Stimulated activated CD4-positive, alpha-beta T cell treated with anti-CD3 and anti-CD28 coated beads, TNF-alpha, amount 100 ng/mL, for 48 hours (primary cell): ENCODE measurements at regions not wholly inside any gene's neighbourhood (a gene's known extent, or its start where the extent isn't known, plus 50 kb on each side); places are given as distances from the start of the nearest gene placed in this dataset.

Experiments used
- DNase-seq, 3 donors: peaks; one replicate each; pipeline ENCODE4 v3.0.0-alpha.2; 2020; ENCODE audit warnings: low read depth in 3 of 3

DNA sequence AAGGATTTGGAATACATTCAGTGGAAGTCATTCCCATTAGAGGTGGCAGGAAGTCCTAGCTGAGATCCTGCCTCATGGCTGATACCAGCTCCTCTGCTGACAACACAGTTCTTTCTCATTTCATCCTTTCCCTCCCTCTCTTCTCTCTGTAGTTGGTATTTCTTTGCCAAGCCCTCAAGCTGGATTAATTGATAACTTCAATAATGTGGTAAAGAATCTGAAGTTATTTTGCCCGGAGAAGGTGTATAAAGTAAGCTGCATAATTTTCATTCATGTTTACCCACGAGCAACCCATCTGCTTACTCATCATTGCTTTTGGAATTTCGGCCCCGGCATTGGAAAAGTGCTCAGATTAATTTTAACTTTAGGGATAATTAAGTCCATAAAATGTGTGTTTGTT, 85.2 kb upstream of the PLPP4 start:
- no peak for DNase-seq

DNA sequence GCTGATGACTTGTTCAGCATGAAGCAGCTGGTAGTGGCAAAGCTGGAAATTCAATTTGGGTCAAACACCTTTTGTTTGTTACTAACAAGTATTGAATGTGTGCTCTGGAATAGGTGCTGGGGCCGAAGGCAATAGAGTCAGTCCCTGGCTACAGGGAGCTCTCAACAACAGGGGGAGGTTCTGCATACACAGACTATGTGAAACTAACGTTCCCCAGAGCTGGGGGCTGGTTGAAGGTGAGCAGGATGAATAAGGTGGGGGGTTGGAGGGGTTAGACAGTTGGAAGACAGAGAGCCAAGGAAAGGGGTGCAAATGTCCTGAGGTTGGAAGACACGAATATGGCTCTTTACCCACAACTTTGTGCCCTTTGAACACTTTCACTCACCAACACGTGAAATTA, 84.1 kb upstream of the PLPP4 start:
- DNase-seq: no peak

DNA sequence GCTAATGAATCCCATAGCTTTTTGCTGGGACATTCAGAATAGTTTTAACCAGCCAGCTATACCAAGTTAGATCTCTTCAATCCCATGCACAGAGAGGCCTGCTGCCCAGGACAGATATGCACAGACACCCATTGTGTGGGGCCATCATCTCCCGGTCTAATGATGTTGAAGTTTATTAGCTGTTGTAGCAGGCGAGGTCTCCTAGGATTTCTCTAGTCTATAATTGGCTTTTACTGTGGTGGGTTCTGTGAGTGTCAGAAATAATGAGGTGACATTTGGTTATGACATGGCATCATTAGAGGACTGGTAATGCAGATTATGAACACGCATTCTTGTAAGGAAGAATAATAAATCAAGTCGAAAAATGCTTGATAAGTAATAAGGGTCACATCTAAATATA, 81.4 kb upstream of the PLPP4 start:
- no peak for DNase-seq

DNA sequence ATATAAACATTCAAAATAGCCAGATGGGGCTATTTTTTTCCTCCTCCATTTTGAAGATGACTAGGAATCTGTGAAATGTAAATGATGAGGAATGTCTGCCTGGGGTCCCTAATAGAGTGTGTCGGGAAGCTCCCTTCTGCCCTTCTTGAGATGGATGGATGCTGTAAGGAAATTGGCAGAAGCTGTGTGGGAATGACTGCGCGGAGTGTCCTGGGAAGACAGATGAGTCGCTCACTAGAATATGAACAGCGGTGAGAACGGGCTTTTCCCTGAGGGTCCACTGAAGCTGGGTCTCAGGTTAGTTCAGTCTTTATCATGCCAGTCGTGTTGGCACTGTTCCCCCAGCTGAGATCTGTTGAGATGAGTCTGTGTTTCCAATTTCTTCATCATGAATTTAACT, 75.1 kb upstream of the PLPP4 start:
- no peak for DNase-seq

DNA sequence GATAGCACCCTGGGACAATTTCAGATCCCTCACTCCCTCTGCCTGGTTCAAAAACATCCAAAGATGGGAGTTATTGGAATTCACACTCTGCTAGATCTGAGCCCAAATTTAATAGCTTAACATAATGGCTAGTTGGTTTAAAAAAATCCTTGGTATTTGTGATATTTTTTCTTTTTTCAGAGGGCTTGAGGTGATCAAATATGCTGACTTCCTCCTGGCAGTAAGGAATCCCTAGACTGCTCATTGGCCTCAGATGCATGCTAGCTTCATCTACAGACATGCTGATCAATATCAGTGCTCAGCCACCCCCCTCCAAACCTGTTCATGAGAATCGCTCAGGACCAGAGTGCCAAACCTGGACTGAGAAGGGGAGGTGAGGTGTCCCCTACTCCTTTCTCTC, 74.7 kb upstream of the PLPP4 start:
- no peak for DNase-seq

DNA sequence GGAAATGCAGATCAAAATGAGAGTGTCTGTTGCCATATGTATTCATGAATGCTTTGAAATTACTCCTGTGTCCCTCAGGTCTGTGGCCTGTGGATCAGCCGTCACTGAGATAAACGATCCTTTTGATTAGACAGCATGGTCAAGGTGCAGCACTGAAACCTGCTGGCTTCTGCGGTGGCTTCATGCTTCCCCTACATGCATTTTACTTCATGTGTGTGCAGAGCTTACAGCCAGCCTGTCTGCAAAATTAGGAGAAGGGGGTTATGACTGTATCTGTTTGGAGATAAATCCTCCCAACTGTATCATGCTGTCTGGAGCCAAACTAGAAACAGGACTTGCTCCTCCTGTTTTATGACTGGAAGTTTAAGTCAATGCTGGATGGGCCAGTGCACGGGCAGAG, 71.0 kb upstream of the PLPP4 start:
- no peak for DNase-seq

DNA sequence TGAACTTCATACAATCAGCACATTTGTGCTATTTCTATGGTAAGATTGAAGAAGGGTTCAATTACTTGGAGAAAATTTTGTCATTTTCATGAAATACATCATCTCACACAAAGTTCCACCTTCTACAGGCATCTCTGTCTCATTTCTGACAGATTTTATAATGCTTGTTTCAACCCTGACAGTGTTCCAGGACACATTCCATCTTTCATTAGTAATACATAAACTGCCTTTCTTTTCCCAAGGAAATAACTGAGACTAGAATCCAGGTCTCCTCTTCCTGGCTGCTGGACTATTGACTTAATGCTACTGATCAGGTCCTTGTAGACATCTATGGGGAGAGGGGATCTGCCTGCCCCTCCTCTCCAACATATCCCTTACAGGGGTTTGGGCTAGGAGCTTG, 70.1 kb upstream of the PLPP4 start:
- no peak for DNase-seq

DNA sequence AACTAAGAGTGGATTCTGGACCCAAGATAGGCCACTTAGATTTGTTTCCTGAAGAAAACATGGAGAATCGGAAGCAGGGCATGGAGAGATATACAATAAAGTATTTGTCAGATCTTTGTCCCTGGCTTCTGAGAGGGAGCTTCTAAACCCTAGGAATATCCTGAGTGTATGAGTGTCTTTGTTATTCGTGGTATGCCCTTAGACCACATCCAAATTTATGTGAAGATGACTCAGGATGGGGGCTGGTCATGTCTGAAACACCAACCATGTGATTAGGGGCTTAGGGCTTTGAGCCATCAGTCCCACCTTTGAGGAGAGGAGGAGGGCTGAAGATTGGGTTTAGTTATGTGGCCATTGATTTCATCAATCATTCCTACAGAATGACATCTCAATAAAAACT, 69.7 kb upstream of the PLPP4 start:
- no peak for DNase-seq

DNA sequence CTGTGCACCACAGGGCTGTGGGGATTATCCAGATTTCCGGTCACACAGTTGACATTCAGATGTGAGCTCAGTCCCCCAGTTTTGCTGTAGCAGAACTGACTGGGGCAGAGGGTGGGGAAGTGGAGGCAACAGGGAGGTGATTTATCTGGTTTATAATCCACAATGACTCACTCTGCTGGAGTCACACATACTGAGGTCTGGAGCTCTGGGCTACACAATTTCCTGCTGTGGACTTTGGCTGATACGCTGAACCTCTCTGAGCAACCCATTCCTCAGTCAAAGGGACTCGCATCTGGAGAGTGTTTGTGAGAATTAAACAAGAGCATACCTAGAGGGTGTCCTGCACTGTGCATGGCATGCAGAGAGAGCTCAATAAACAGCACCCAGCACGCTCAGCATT, 64.8 kb upstream of the PLPP4 start:
- DNase-seq: no peak

DNA sequence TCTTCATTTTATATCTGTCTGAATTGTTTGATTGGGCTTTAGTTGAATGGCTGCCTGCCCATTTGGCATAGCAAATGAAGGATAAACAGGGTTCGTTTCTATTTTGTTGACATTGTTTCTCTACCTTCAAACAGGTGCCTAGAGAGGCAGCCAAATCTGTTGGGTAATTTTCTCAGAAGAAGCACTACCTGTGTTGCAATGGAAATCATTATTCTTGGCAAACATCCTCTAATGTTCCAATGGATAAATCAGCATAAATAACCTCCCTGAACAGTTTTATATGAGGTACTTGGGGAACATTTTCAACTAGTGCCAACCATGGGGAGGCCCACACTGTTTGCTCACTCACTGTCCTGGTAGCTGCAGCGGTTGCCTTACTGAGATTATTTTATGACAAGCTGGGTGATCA, 64.4 kb upstream of the PLPP4 start:
- no peak for DNase-seq

DNA sequence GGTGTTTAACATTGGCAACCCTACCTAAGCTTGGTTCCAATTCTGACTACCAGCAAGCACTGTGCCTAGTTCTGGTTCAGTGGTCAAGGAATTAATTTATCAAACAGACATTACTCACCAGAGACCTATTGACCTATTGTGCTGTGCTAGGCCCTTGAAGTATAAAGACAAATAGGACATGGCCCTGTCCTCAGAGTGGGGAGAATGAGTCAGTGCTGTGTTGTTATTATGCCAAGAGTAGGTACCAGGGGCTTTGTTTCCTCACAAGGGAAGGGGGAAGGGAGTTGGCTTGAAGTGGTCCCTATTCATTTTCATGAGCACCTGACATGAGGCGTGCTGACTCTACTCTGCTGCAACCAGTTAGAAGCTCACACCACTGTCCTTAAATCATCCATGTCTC, 62.6 kb upstream of the PLPP4 start:
- DNase-seq: no peak

DNA sequence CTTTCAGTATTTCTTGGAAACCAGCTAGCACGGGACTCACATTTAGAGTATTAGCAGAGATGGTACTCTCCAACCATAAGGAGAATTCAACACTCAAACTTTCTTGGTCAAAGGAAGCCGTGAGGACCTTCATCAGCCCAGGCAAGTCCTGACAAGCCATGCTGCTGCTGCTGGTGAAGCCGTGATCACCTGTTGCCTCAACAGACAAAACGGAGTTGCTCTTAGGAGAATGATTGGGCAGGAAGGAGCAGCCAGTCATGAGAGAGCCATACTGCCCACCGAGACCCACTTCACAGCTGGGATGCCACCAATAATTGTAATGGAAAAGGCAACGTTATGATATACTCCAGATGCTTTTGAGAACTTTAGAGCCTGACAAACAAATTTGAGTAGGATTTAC, 60.8 kb upstream of the PLPP4 start:
- DNase-seq: no peak

DNA sequence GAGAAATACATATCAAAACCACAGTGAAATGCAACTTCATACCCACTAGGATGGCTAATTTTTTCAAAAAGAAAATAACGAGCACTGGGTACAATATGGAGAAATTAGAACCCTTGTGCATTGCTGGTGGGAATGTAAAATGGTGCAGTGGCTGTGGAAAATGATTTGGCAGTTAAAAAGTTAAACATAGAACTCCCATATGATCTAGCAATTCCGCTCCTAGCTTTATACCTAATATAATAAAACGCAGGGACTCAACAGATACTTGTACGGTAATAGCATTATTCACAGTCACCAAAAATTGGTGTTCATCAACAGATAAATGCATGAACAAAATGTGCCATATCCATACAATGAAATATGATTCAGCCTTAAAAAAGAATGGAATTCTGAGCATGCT, 58.8 kb upstream of the PLPP4 start:
- no peak for DNase-seq

DNA sequence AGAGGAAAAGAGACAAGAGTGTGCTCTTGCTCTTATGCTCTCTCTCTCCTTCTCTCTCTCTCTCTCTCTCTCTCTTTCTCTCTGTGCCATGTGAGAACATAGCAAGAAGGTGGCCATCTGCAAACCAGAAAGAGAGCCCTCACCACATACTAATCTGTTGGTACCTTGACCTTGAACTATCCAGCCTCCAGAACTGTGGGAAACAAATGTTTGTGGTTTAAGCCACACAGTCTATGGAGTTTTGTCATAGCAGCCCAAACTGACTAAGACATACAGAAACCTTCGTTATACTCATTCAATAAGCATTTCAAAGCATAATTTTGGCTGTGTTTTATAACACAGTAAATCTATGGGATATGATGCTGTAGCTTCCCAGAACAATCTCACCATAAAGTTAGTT, 56.4 kb upstream of the PLPP4 start:
- DNase-seq: no peak

DNA sequence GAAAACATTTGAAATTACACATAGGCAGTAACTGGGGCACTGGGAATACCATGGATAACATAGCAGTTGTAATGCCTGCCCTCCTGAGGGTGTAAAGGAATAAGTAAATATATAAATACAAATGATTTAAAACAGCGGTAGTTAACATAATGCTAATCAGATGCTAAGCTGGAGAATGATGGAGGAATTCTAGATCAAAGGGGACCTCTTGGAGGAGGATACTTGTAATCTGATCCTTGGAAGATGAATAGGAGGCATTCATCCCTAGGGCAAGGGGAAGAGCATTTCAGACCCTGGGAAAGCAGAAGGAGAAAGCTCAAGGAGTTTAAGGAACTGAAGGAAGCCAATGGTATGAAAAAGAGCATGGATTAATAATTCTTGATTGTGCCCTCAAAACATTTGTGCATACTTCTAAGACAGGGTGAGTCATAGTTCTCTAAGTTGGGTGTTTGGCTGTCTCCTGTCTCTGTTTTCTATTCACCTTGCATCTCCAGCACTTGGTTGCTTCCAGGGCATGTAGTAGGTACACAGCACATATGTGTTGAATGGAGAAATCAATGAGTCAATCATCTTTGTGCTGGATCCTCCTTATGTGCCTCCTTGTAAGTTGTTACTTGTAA, 54.8 kb upstream of the PLPP4 start:
- DNase-seq: no peak

DNA sequence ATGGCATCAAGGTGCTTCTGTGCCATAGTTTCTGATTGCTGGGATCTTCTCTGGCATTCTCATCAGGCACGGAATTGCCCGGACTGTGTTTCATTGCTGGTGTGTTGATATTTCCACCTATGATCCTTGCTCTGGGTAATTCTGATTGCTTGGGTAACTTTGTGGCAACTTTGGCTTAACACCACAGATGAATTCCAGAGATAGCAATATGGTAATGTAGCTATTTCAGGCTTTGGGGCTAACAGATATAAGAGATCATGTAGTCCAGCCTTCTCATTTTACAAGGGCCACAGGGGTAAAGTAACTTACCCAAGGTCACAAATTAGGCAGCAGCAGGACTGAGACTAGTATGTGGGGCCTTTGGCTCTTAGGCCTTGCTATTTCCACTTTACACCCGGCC, 53.9 kb upstream of the PLPP4 start:
- no peak for DNase-seq

DNA sequence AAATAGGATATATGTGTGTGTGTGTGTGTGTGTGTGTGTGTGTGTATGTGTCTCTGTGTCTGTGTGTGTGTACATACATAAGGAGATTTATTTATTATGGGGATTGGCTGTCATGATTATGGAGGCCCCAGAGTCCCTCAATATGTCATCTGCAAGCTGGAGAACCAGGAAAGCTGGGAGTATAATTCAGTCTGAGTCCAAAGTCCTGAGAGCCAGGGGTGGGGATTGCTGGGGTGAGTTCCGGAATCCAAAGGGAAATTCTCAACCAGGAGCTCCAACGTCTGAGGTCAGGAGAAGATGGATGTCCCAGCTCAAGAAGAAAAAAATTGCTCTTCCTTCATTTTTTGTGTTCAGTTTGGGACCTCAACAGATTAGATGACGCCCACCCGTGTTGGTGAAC, 50.7 kb upstream of the PLPP4 start:
- DNase-seq: no peak
